WTC11 (cell line): ENCODE measurements at regions not wholly inside any gene's neighbourhood (a gene's known extent, or its start where the extent isn't known, plus 50 kb on each side); places are given as distances from the start of the nearest gene placed in this dataset.

ENCODE experiments used
- ATAC-seq: fragments of 200-7000 bp; cut with Tn5 transposase; 2 replicates; pipeline ENCODE4 v1.10.0; 2021; ENCODE audit warnings: mild to moderate bottlenecking, moderate library complexity
- CTCF ChIA-PET: fragments of 300-600 bp; sonication (Branson Sonifier 250); formaldehyde crosslinking; loops from one replicate; lab custom pipeline; 2021; ENCODE audit warnings: antibody characterized with exemption; lab: Charles Lee
- POLR2A ChIA-PET: fragments of 350-600 bp; sonication (Branson Sonifier 250); formaldehyde crosslinking; loops from one replicate; lab custom pipeline; 2021; ENCODE audit warnings: antibody characterized with exemption; lab: Charles Lee
- DNase-seq: peaks from one replicate; pipeline ENCODE4 v3.0.0; 2021; ENCODE audit warnings: low spot score
- H3K27ac Mint-ChIP-seq: 2 replicates; pipeline ENCODE4 v1.8.0; 2021; ENCODE audit warnings: mixed read lengths
- H3K27me3 Mint-ChIP-seq: 2 replicates; pipeline ENCODE4 v1.8.0; 2021; ENCODE audit warnings: low read depth, mild to moderate bottlenecking, moderate library complexity, mixed read lengths
- H3K36me3 Mint-ChIP-seq: 2 replicates; pipeline ENCODE4 v1.8.0; 2021; ENCODE audit warnings: mixed read lengths
- H3K4me1 Mint-ChIP-seq: 2 replicates; pipeline ENCODE4 v1.8.0; 2022; ENCODE audit warnings: mixed read lengths
- H3K4me3 Mint-ChIP-seq: 2 replicates; pipeline ENCODE4 v1.8.0; 2021; ENCODE audit warnings: mild to moderate bottlenecking, moderate library complexity, mixed read lengths
- H3K9me3 Mint-ChIP-seq: 2 replicates; pipeline ENCODE4 v1.8.0; 2021; ENCODE audit warnings: mixed read lengths
- CBFB ChIP-seq: sonication (generic); formaldehyde crosslinking; IDR thresholded peaks from 2 replicates; pipeline ENCODE4 v1.8.1; 2022; ENCODE audit warnings: mild to moderate bottlenecking, low read depth, missing genetic modification reagents
- CDX4 ChIP-seq: fragments of 250-450 bp; sonication (Bioruptor Pico); IDR thresholded peaks from 2 replicates; pipeline ENCODE4 v1.9.0; 2021; ENCODE audit warnings: moderate library complexity, mild to moderate bottlenecking, inconsistent platforms, borderline replicate concordance
- E2F1 ChIP-seq: sonication (generic); formaldehyde crosslinking; IDR thresholded peaks from 2 replicates; pipeline ENCODE4 v1.8.0; 2022; ENCODE audit warnings: mild to moderate bottlenecking, missing genetic modification reagents
- E2F5 ChIP-seq: sonication (generic); formaldehyde crosslinking; IDR thresholded peaks from 2 replicates; pipeline ENCODE4 v1.8.1; 2022; ENCODE audit warnings: mild to moderate bottlenecking, moderate library complexity, missing genetic modification reagents
- ERG ChIP-seq: fragments of 250-450 bp; sonication (Bioruptor Pico); IDR thresholded peaks from 2 replicates; pipeline ENCODE4 v1.8.0; 2021; ENCODE audit warnings: mild to moderate bottlenecking
- FOXK1 ChIP-seq: sonication (generic); formaldehyde crosslinking; IDR thresholded peaks from 2 replicates; pipeline ENCODE4 v1.8.0; 2022; ENCODE audit warnings: mild to moderate bottlenecking, moderate library complexity, missing genetic modification reagents
- FOXP1 ChIP-seq: sonication (generic); formaldehyde crosslinking; IDR thresholded peaks from 2 replicates; pipeline ENCODE4 v1.8.0; 2022; ENCODE audit warnings: missing genetic modification reagents, mild to moderate bottlenecking, moderate library complexity, borderline replicate concordance
- FOXP4 ChIP-seq: sonication (generic); formaldehyde crosslinking; IDR thresholded peaks from 2 replicates; pipeline ENCODE4 v1.8.0; 2022; ENCODE audit warnings: mild to moderate bottlenecking, missing genetic modification reagents
- MXD4 ChIP-seq: fragments of 250-450 bp; sonication (Bioruptor Pico); IDR thresholded peaks from 2 replicates; pipeline ENCODE4 v1.8.0; 2021; ENCODE audit warnings: mild to moderate bottlenecking, moderate library complexity, borderline replicate concordance
- NR2C2 ChIP-seq: sonication (generic); formaldehyde crosslinking; IDR thresholded peaks from 2 replicates; pipeline ENCODE4 v1.8.0; 2022; ENCODE audit warnings: mild to moderate bottlenecking, missing genetic modification reagents
- SOX15 ChIP-seq: fragments of 250-450 bp; sonication (Bioruptor Pico); IDR thresholded peaks from 2 replicates; pipeline ENCODE4 v1.9.0; 2021; ENCODE audit warnings: mild to moderate bottlenecking
- TEAD1 ChIP-seq: sonication (generic); formaldehyde crosslinking; IDR thresholded peaks from 2 replicates; pipeline ENCODE4 v1.8.0; 2022; ENCODE audit warnings: mild to moderate bottlenecking, missing genetic modification reagents
- TEAD4 ChIP-seq: sonication (generic); formaldehyde crosslinking; IDR thresholded peaks from 2 replicates; pipeline ENCODE4 v1.8.0; 2022; ENCODE audit warnings: mild to moderate bottlenecking, missing genetic modification reagents
- TP53 ChIP-seq: sonication (generic); formaldehyde crosslinking; IDR thresholded peaks from 2 replicates; pipeline ENCODE4 v1.8.1; 2023; ENCODE audit warnings: mild to moderate bottlenecking, missing genetic modification reagents
- ZNF121 ChIP-seq: sonication (generic); formaldehyde crosslinking; IDR thresholded peaks from 2 replicates; pipeline ENCODE4 v1.8.0; 2023; ENCODE audit warnings: missing genetic modification reagents
- ZNF219 ChIP-seq: sonication (generic); formaldehyde crosslinking; IDR thresholded peaks from 2 replicates; pipeline ENCODE4 v1.8.0; 2023; ENCODE audit warnings: missing genetic modification reagents, mild to moderate bottlenecking, borderline replicate concordance
- ZNF232 ChIP-seq: sonication (generic); formaldehyde crosslinking; IDR thresholded peaks from 2 replicates; pipeline ENCODE4 v1.8.0; 2022; ENCODE audit warnings: mild to moderate bottlenecking, missing genetic modification reagents
- ZNF317 ChIP-seq: sonication (generic); formaldehyde crosslinking; IDR thresholded peaks from 2 replicates; pipeline ENCODE4 v1.8.1; 2023; ENCODE audit warnings: low read depth, mild to moderate bottlenecking, moderate library complexity, missing genetic modification reagents, borderline replicate concordance
- ZNF425 ChIP-seq: fragments of 250-450 bp; sonication (Bioruptor Pico); conservative IDR thresholded peaks from 2 replicates; pipeline ENCODE4 v1.9.0; 2021; ENCODE audit warnings: mild to moderate bottlenecking
- ZNF532 ChIP-seq: fragments of 250-450 bp; sonication (Bioruptor Pico); IDR thresholded peaks from 2 replicates; pipeline ENCODE4 v1.9.0; 2021; ENCODE audit warnings: mild to moderate bottlenecking, borderline replicate concordance
- ZSCAN18 ChIP-seq: fragments of 250-450 bp; sonication (Bioruptor Pico); IDR thresholded peaks from 2 replicates; pipeline ENCODE4 v2.1.2; 2022; ENCODE audit warnings: mild to moderate bottlenecking, moderate library complexity

- Mint-ChIP-seq H3K27me3 (peaks cover 3% of the 10 kb centered on the region; the same call in 1 of the 2 replicates), H3K36me3 (no peaks in the 10 kb centered on the region), H3K9me3 (peaks cover 6% of the 10 kb centered on the region), H3K4me1 (peaks cover 28% of the 10 kb centered on the region), H3K4me3 (no peak overlapping the region), H3K27ac (no peak overlapping the region; the same call in 1 of the 2 replicates)
- no peak for ATAC-seq
- DNase-seq = no peak
- ChIA-PET POLR2A (no interaction called here), CTCF (interaction anchor here (1.8 to 3.0 kb wide), 2 partner anchors 10 to 170 kb away, joined by 5 to 33 read pairs; no protein-coding TSS in a partner anchor)
- no peak for TF ChIP-seq TEAD4 (CRISPR knock-in tag)
- no peak for TF ChIP-seq FOXK1
- no peak for TF ChIP-seq ZNF232 (CRISPR knock-in tag)
- TF ChIP-seq FOXP4 (CRISPR knock-in tag) = no peak
- TF ChIP-seq ZNF121 (CRISPR knock-in tag) = no peak
- no peak for TF ChIP-seq FOXP1
- TF ChIP-seq CDX4 (CRISPR knock-in tag) = no peak
Measured at GRCh38 chr16:86243123-86243473, 267.2 kb upstream of the FOXF1 start.

- H3K4me3 Mint-ChIP-seq = no peak overlapping the region
- ChIA-PET CTCF (interaction anchor here (0.5 to 3.0 kb wide), 4 partner anchors 9 to 289 kb away, joined by 3 to 33 read pairs (median 4); no protein-coding TSS in a partner anchor), POLR2A (no interaction called here)
- H3K4me1 Mint-ChIP-seq = peaks cover 28% of the 10 kb centered on the region
- H3K36me3 Mint-ChIP-seq = no peaks in the 10 kb centered on the region
- DNase-seq (no peak), ATAC-seq (no peak)
- H3K27me3 Mint-ChIP-seq = peaks cover 3% of the 10 kb centered on the region; the same call in 1 of the 2 replicates
- H3K9me3 Mint-ChIP-seq = peaks cover 6% of the 10 kb centered on the region
- no peak overlapping the region for H3K27ac Mint-ChIP-seq
- TF ChIP-seq ZSCAN18 (no peak), CBFB (CRISPR knock-in tag) (no peak), MXD4 (CRISPR knock-in tag) (no peak), ZNF425 (CRISPR knock-in tag) (no peak), ZNF219 (CRISPR knock-in tag) (no peak), E2F5 (CRISPR knock-in tag) (no peak), ERG (CRISPR knock-in tag) (no peak), SOX15 (no peak), ZNF232 (CRISPR knock-in tag) (no peak), ZNF532 (CRISPR knock-in tag) (no peak), NR2C2 (CRISPR knock-in tag) (no peak), E2F1 (CRISPR knock-in tag) (no peak), TEAD1 (CRISPR knock-in tag) (no peak), ZNF317 (CRISPR knock-in tag) (no peak), TP53 (no peak)
Measured at GRCh38 chr16:86243571-86244154, 266.7 kb upstream of the FOXF1 start.
